Panc1 (cell line): ENCODE measurements at regions not wholly inside any gene's neighbourhood (a gene's known extent, or its start where the extent isn't known, plus 50 kb on each side); places are given as distances from the start of the nearest gene placed in this dataset.

Experiments
- ATAC-seq: fragments of 200-7000 bp; cut with Tn5 transposase; 2 replicates; pipeline ENCODE4 v1.9.1; 2020; ENCODE audit warnings: mild to moderate bottlenecking, moderate library complexity
- BruUV-seq: library from RNA; stranded (reverse); fragments of 400-500 nt; replicated peaks from 2 replicates; lab custom pipeline; 2021; lab: Mats Ljungman, UMichigan
- CTCF ChIA-PET: fragments of 300-600 bp; sonication (Branson Sonifier 250); formaldehyde crosslinking; loops from one replicate; lab custom pipeline; 2022; ENCODE audit warnings: antibody characterized with exemption; lab: Charles Lee
- POLR2A ChIA-PET: fragments of 300-600 bp; sonication (Branson Sonifier 250); formaldehyde crosslinking; loops from one replicate; lab custom pipeline; 2022; ENCODE audit warnings: antibody characterized with exemption; lab: Charles Lee
- DNase-seq: peaks from one replicate; pipeline ENCODE4 v3.0.0-alpha.2; 2010; ENCODE audit warnings: low read depth, low spot score
- H3K27ac ChIP-seq: 2 replicates; pipeline ENCODE4 v1.5.1; 2011; ENCODE audit warnings: mild to moderate bottlenecking, low read length, inconsistent platforms
- H3K27me3 ChIP-seq: fragments of 200-500 bp; sonication (Bioruptor generic); 2 replicates; pipeline ENCODE4 v1.6.0; 2014; ENCODE audit warnings: low read length, inconsistent platforms; ENCODE audit not compliant: control insufficient read depth, insufficient read depth
- H3K36me3 ChIP-seq: fragments of 200-500 bp; sonication (Bioruptor generic); 2 replicates; pipeline ENCODE4 v1.5.1; 2014; ENCODE audit warnings: inconsistent platforms, mild to moderate bottlenecking, low read length, moderate library complexity; ENCODE audit not compliant: control insufficient read depth, insufficient read depth
- H3K4me1 ChIP-seq: 2 replicates; pipeline ENCODE4 v1.5.1; 2011; ENCODE audit warnings: inconsistent platforms, mild to moderate bottlenecking, low read length, moderate library complexity; ENCODE audit not compliant: control insufficient read depth, insufficient read depth
- H3K4me3 ChIP-seq, 2 experiments: 2 replicates each; pipeline ENCODE4 v1.5.1; 2011 to 2012; ENCODE audit warnings: low read depth in 2 of 2, low read length in 2 of 2, mild to moderate bottlenecking in 2 of 2, inconsistent platforms in 1 of 2, moderate library complexity in 1 of 2
- H3K9me3 ChIP-seq: fragments of 200-500 bp; sonication (Bioruptor generic); 2 replicates; pipeline ENCODE4 v1.5.1; 2014; ENCODE audit warnings: low read depth, mild to moderate bottlenecking, inconsistent platforms, low read length, moderate library complexity; ENCODE audit not compliant: control insufficient read depth, insufficient read depth
- POLR2AphosphoS5 ChIP-seq: IDR thresholded peaks from 2 replicates; pipeline ENCODE4 v1.6.1; 2012; ENCODE audit warnings: mild to moderate bottlenecking, low read depth, low read length, moderate library complexity
- SIN3A ChIP-seq: IDR thresholded peaks from 2 replicates; pipeline ENCODE4 v1.6.1; 2012; ENCODE audit warnings: low read depth, mild to moderate bottlenecking, low read length, moderate library complexity, borderline replicate concordance; ENCODE audit not compliant: insufficient read depth
- TCF7L2 ChIP-seq: IDR thresholded peaks from 2 replicates; pipeline ENCODE4 v1.6.1; 2011; ENCODE audit warnings: mild to moderate bottlenecking, low read depth, low read length, inconsistent platforms
- in situ Hi-C: cut with HindIII; loops from 2 replicates; pipeline ENCODE4 v1.10.0; 2016; ENCODE audit warnings: low sequenced_read_pairs, low pct_unique_long_range_greater_than_20kb
- intact Hi-C: fragments of 100-400 bp; cut with micrococcal nuclease; formaldehyde crosslinking; loops from one replicate; pipeline ENCODE4 v1.10.0; 2022; ENCODE audit not compliant: unreplicated experiment
- TF ChIP-seq, protein P1 (sequence below): fragments of 450-650 bp; IDR thresholded peaks from 2 replicates; pipeline ENCODE4 v1.5.1; 2017; ENCODE audit warnings: mild to moderate bottlenecking
- TF ChIP-seq, protein P2 (sequence below), 2 experiments: IDR thresholded peaks; 2 replicates each; pipeline ENCODE4 v1.6.1; 2011 to 2012; ENCODE audit warnings: low read depth in 2 of 2, control low read depth in 1 of 2, low read length in 1 of 2, mild to moderate bottlenecking in 1 of 2, moderate library complexity in 1 of 2; ENCODE audit not compliant: insufficient read depth in 1 of 2

- Histone ChIP-seq H3K27ac (no peak overlapping the region), H3K36me3 (no peaks in the 10 kb centered on the region), H3K4me3 (no peak overlapping the region), H3K9me3 (no peaks in the 10 kb centered on the region), H3K27me3 (no peaks in the 10 kb centered on the region), H3K4me1 (no peaks in the 10 kb centered on the region)
- ChIA-PET CTCF (no interaction called here), POLR2A (no interaction called here)
- TF ChIP-seq TCF7L2 = no peak
- no peak for TF ChIP-seq POLR2AphosphoS5
- no peak for TF ChIP-seq SIN3A
- TF ChIP-seq, protein P1, sequence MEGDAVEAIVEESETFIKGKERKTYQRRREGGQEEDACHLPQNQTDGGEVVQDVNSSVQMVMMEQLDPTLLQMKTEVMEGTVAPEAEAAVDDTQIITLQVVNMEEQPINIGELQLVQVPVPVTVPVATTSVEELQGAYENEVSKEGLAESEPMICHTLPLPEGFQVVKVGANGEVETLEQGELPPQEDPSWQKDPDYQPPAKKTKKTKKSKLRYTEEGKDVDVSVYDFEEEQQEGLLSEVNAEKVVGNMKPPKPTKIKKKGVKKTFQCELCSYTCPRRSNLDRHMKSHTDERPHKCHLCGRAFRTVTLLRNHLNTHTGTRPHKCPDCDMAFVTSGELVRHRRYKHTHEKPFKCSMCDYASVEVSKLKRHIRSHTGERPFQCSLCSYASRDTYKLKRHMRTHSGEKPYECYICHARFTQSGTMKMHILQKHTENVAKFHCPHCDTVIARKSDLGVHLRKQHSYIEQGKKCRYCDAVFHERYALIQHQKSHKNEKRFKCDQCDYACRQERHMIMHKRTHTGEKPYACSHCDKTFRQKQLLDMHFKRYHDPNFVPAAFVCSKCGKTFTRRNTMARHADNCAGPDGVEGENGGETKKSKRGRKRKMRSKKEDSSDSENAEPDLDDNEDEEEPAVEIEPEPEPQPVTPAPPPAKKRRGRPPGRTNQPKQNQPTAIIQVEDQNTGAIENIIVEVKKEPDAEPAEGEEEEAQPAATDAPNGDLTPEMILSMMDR = no peak
- TF ChIP-seq, protein P2, sequence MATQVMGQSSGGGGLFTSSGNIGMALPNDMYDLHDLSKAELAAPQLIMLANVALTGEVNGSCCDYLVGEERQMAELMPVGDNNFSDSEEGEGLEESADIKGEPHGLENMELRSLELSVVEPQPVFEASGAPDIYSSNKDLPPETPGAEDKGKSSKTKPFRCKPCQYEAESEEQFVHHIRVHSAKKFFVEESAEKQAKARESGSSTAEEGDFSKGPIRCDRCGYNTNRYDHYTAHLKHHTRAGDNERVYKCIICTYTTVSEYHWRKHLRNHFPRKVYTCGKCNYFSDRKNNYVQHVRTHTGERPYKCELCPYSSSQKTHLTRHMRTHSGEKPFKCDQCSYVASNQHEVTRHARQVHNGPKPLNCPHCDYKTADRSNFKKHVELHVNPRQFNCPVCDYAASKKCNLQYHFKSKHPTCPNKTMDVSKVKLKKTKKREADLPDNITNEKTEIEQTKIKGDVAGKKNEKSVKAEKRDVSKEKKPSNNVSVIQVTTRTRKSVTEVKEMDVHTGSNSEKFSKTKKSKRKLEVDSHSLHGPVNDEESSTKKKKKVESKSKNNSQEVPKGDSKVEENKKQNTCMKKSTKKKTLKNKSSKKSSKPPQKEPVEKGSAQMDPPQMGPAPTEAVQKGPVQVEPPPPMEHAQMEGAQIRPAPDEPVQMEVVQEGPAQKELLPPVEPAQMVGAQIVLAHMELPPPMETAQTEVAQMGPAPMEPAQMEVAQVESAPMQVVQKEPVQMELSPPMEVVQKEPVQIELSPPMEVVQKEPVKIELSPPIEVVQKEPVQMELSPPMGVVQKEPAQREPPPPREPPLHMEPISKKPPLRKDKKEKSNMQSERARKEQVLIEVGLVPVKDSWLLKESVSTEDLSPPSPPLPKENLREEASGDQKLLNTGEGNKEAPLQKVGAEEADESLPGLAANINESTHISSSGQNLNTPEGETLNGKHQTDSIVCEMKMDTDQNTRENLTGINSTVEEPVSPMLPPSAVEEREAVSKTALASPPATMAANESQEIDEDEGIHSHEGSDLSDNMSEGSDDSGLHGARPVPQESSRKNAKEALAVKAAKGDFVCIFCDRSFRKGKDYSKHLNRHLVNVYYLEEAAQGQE (IDR thresholded peaks at IDR 0.05; ENCODE audit: insufficient read depth in 1 of 2, low read depth in 2 of 2, low read length in 1 of 2) = no peak
- intact Hi-C loops (no loop called here), in situ Hi-C loops (no loop called here)
- no peak for DNase-seq
- no peak for ATAC-seq
- BruUV-seq = no TSS peak
Measured at GRCh38 chr9:95766906-95767305, 108.6 kb upstream of the ERCC6L2 start.

DNA sequence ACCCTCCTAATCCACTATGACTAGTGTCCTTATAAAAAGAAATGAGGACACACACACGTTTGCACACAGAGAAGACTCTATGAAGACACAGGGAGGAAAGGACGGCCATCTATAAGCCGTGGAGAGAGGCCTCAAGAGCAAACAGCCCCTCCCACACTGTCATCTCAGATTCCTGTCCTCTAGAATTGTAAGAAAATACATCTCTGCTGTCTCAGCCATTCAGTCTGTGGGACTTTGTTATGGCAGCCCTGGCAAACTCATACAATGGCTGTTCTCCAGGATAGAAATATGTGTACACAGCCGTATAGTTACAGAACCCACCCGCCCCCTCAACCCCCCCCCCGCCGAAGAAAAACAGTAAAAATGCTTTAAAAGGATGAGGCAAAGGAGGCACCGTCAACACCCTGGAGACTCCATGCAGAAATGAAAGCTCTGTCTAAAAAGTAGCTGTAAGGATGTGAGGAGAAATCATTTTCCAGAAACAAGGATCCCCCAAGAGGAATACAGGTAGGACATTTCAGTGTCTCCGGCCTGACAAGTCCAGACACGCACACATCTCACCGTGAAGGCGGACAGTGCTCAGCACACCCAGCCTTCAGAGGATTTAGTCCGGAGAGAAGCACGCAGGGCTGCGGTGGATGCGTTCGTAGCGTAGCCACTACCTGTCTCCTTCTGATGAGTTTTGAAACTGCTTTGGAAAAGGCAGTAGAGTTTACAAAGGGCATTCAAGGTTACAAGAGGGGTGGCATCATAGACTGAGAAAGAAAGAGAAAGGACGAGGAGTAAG is 110.8 kb upstream of the ERCC6L2 start:
- CTCF ChIA-PET = no interaction called here
- Histone ChIP-seq H3K9me3 (no peaks in the 10 kb centered on the region), H3K4me1 (no peaks in the 10 kb centered on the region), H3K4me3 (no peak overlapping the region), H3K27ac (no peak overlapping the region), H3K36me3 (no peaks in the 10 kb centered on the region), H3K27me3 (no peaks in the 10 kb centered on the region)
- DNase-seq (no peak), ATAC-seq (no peak)
- in situ Hi-C loops (no loop called here), intact Hi-C loops (no loop called here)
- POLR2A ChIA-PET = no interaction called here
- no TSS peak for BruUV-seq
- TF ChIP-seq, protein P1 = no peak
